Right cardiac atrium (tissue), 5 donors: ENCODE measurements at regions not wholly inside any gene's neighbourhood (a gene's known extent, or its start where the extent isn't known, plus 50 kb on each side); places are given as distances from the start of the nearest gene placed in this dataset.
A peak's percentile ranks its signal among the peaks of the same experiment; 100 is the strongest.
"Not testable (repeated sequence)": the region's sequence is repeated elsewhere in the genome, so short reads cannot be mapped to it uniquely, and the experiment has no call there.

ENCODE experiments used
- ATAC-seq, 2 donors: fragments of 200-7000 bp; cut with Tn5 transposase; one replicate each; pipeline versions ENCODE4 v1.8.0 to v1.9.1; 2020; ENCODE audit warnings: moderate library complexity in 2 of 2, mild to moderate bottlenecking in 1 of 2
- DNase-seq, 3 donors: peaks; one replicate each; pipeline ENCODE4 v3.0.0-alpha.2; 2020
- H3K27ac ChIP-seq: one replicate; pipeline ENCODE4 v1.5.1; 2013; ENCODE audit warnings: mild to moderate bottlenecking, low read length, control low read depth, moderate library complexity
- H3K27me3 ChIP-seq: one replicate; pipeline ENCODE4 v1.6.1; 2013; ENCODE audit not compliant: control insufficient read depth, insufficient read depth
- H3K4me1 ChIP-seq: one replicate; pipeline ENCODE4 v1.6.1; 2013; ENCODE audit warnings: low read length; ENCODE audit not compliant: control insufficient read depth, insufficient read depth
- H3K4me3 ChIP-seq: one replicate; pipeline ENCODE4 v1.5.1; 2013; ENCODE audit warnings: low read length, control low read depth
- H3K9me3 ChIP-seq: one replicate; pipeline ENCODE4 v1.6.1; 2013; ENCODE audit warnings: low read length; ENCODE audit not compliant: control insufficient read depth
- WGBS: extraction: QIAGEN DNeasy Blood & Tissue Kit; methylation state at CpG from one replicate; pipeline ENCODE4 v1.1.7; 2013; 5-methylcytosine and 5-hydroxymethylcytosine counted together
- intact Hi-C, 4 donors: fragments of 100-400 bp; cut with DNase I; formaldehyde crosslinking; loops; one replicate each; pipeline versions ENCODE4 v1.11.0 to v1.14.0; 2022 to 2023
- donor health status: healthy with polysubstance abuse.
- donor health status: DM: no; HTN: yes; CAD: no.
- donor health status: DM: no; HTN: no; CAD: no.
- donor health status: DM: no; HTN: yes; CAD: no; lungs with severe emphysema.
- donor health status: DM: yes; HTN: yes; CAD: no.

DNA sequence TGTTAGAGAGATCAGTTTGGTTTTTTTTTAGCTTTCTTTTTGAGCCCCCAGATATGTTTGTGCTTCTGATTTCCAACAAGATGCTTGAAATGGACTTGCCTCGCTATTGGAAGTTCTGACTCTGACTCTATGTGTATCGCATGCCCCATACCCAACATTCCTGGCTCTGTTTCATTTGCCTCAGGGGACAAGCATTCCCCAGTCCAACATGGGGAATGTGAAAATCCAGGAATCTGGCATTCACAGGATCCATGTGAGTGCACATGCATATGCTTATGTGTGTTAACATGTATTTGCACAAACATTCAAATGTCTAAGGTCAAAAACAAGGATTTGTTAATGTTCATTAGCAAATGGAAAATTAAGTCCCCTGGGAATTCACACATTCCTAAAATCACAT, 233.9 kb downstream of the TLR4 start:
- H3K27ac ChIP-seq, result no peak overlapping the region

DNA sequence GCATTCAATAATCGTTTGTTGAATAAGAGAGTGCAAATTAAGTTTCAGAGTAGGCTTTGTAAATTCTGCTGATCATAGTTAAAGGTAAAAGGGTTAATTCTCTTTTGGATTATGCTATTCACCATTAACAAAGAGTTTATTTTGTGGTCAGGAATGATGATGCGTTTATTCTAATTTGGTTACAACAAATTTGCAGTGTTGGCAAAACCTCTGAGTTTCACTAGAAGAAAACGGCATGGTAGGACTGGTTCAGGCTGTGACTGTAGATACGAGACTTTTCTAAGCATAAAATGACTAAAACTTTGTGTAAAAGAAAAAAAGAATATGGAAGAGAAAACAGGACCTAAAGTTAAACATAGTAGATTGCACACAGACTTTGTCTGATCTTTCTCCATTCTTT, 234.7 kb downstream of the TLR4 start:
- no peak overlapping the region for H3K27ac ChIP-seq
- DNase-seq, result no peak
- no peak for ATAC-seq
- no peaks in the 10 kb centered on the region for H3K4me1 ChIP-seq
- H3K27me3 ChIP-seq, result no peaks in the 10 kb centered on the region
- WGBS, result 77% methylated on average over 4 of the region's 4 CpGs
- H3K4me3 ChIP-seq, result no peak overlapping the region
- intact Hi-C loops, result no loop called here
- H3K9me3 ChIP-seq, result no peaks in the 10 kb centered on the region

More for the DNA sequence above, 233.9 kb downstream of the TLR4 start:
- Histone ChIP-seq H3K9me3 (no peaks in the 10 kb centered on the region), H3K4me1 (no peaks in the 10 kb centered on the region), H3K27me3 (no peaks in the 10 kb centered on the region), H3K4me3 (no peak overlapping the region)
- WGBS, result 86% methylated on average over 2 of the region's 2 CpGs
- intact Hi-C loops, result no loop called here
- ATAC-seq (no peak), DNase-seq (no peak)

- H3K4me3 ChIP-seq, ATAC-seq, H3K9me3 ChIP-seq, DNase-seq, H3K27ac ChIP-seq, H3K27me3 ChIP-seq, H3K4me1 ChIP-seq, intact Hi-C loops: not testable (repeated sequence)
- WGBS, result 85% methylated on average over 3 of the region's 3 CpGs
Measured at GRCh38 chr9:117944750-117945149, 240.5 kb downstream of the TLR4 start.

DNA sequence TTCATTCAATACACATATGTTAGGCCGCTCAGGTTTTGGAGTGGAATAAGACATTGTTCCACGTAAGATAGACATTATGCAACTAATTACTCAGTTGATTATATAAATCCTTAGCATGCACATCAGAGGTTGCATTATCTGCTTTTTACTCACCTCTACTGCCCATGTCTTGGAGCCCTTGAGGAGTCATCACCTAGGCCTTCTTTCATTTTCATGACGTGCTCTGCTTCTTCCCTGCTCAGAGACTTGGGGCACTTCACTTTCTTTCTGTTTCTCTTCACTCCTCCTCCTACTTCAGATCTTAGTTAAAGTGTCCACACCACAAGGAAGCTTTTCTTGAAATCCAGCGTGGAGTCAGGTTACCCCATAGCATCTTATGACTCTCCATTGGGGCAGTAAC, 241.1 kb downstream of the TLR4 start:
- H3K4me1 ChIP-seq, result no peaks in the 10 kb centered on the region
- ATAC-seq (no peak), DNase-seq (no peak)
- intact Hi-C loops, result no loop called here
- no peaks in the 10 kb centered on the region for H3K9me3 ChIP-seq
- no peaks in the 10 kb centered on the region for H3K27me3 ChIP-seq
- 74% methylated on average over 4 of the region's 4 CpGs for WGBS
- H3K4me3 ChIP-seq, result no peak overlapping the region
- no peak overlapping the region for H3K27ac ChIP-seq

GRCh38 chr9:117951127-117951526, 246.9 kb downstream of the TLR4 start:
- intact Hi-C loops, result no loop called here
- ATAC-seq, result no peak
- DNase-seq, result no peak
- H3K27ac ChIP-seq, result no peak overlapping the region
- H3K27me3 ChIP-seq, result no peaks in the 10 kb centered on the region
- H3K4me3 ChIP-seq, result no peak overlapping the region
- 87% methylated on average over 7 of the region's 7 CpGs for WGBS
- H3K4me1 ChIP-seq, result no peaks in the 10 kb centered on the region
- no peaks in the 10 kb centered on the region for H3K9me3 ChIP-seq

GRCh38 chr9:117952581-117952980, 248.4 kb downstream of the TLR4 start:
- intact Hi-C loops, result no loop called here
- no peaks in the 10 kb centered on the region for H3K9me3 ChIP-seq
- ATAC-seq, result no peak
- no peak overlapping the region for H3K4me3 ChIP-seq
- no peaks in the 10 kb centered on the region for H3K4me1 ChIP-seq
- 40% methylated on average over 2 of the region's 2 CpGs for WGBS
- H3K27me3 ChIP-seq, result no peaks in the 10 kb centered on the region
- no peak overlapping the region for H3K27ac ChIP-seq
- DNase-seq, result no peak

DNA sequence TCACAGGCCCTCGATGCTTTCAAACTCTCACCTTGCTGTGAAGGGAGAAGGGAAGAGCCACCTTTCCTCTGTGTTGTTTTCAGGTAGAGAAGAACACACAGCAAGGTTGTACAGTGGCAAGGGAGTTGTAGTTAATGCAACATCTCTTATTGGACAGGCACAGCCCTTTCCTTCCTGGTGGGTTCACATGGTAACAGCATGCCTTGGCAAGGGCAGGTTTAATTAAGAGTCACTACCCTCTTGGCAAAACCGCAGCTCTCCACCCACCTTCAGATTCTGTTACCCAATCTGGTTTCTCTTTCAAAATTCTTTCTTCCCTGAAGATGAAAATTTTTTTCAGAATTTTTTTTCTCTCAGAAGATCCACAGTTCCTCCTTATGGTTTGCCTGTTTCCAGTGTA, 253.1 kb downstream of the TLR4 start:
- Histone ChIP-seq H3K9me3 (no peaks in the 10 kb centered on the region), H3K27ac (no peak overlapping the region), H3K27me3 (no peaks in the 10 kb centered on the region), H3K4me3 (no peak overlapping the region), H3K4me1 (no peaks in the 10 kb centered on the region)
- 77% methylated on average over 2 of the region's 2 CpGs for WGBS
- intact Hi-C loops, result no loop called here
- ATAC-seq (peak in 1 of 2 donors; percentile 40), DNase-seq (no peak)

DNA sequence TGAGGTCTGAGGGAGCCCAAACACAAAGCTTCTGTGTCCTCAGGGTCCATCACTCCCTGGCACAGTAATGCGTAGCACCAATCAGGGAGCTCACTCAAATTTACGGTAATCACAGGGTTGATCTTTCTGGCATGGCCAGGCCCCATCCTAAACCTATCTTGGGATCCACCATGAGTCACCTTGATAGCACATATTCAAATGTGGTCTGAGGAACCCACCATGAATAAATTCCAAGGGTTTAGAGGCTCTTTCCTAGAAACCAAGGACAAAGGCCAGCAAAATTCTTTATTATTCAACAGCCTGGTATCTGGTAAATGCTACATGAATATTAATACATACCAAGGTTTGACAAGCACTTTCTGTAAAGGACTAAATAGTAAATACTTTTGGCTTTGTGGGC, 254.5 kb downstream of the TLR4 start:
- no peak for ATAC-seq
- Histone ChIP-seq H3K4me3 (no peak overlapping the region), H3K4me1 (no peaks in the 10 kb centered on the region), H3K27ac (no peak overlapping the region), H3K27me3 (no peaks in the 10 kb centered on the region), H3K9me3 (no peaks in the 10 kb centered on the region)
- DNase-seq, result no peak
- WGBS, result 92% methylated on average over 2 of the region's 2 CpGs
- intact Hi-C loops, result no loop called here

GRCh38 chr9:117963493-117964090, 259.4 kb downstream of the TLR4 start:
- no peak overlapping the region for H3K4me3 ChIP-seq
- WGBS, result 87% methylated on average over 1 of the region's 1 CpG
- DNase-seq, result no peak
- H3K27ac ChIP-seq, result no peak overlapping the region
- H3K4me1 ChIP-seq, result no peaks in the 10 kb centered on the region
- intact Hi-C loops, result no loop called here
- no peaks in the 10 kb centered on the region for H3K27me3 ChIP-seq
- no peaks in the 10 kb centered on the region for H3K9me3 ChIP-seq
- no peak for ATAC-seq

DNA sequence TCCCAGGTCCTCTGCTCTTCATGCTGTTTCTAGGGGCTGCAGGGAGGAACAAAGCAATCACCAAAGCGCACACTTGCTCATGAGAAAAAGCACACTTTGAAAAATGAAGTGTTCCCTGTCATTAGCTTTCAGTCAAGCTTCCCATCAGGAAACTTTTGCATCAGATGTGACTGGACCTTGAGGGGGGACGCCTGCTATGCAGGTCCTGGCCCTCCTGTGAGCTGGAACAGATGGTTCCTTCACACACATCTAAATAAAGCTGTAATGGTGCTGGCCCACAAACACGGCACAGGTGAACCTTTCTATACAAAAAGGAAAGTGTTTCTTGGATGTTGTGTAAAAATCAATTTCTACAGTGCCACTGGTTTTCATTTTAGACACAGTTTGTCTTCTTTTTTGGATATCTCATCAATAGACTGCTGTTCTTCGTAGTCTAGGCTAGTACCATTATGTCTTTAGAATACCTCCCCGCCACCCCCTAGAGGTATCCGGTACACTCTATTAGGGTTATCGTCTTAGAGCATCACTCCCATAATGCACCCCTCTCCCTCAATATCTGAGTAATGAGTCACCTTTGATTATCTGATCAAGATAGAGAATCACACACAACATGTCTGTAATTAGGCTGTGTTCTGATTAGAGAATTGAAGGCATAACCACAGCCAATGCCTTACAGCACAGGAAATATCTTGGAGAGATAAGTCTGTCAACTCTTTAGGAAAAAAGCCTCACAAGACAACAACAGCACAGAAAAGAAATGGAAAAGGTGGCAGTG, 266.3 kb downstream of the TLR4 start:
- no peak overlapping the region for H3K4me3 ChIP-seq
- WGBS, result 73% methylated on average over 7 of the region's 7 CpGs
- intact Hi-C loops, result no loop called here

DNA sequence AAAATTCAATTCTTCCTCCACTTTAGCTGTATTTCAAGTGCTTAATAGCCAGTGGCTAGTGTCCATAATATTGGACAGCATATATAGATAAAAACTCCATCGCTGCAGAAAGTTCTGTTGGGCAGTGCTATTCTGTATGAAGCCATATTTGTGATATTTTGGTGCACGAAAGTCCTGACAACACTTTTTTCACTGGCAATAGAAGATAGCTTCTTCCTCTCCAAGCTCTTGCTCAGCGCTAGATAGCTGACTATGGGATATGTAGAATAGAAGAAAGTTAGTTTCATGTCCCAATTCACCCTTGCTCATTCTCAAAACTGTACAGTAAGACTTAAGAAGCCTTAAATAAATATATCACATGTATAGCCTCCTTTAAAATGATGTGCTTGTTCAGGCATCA, 269.9 kb downstream of the TLR4 start:
- ATAC-seq (no peak), DNase-seq (no peak)
- Histone ChIP-seq H3K9me3 (no peaks in the 10 kb centered on the region), H3K4me1 (no peaks in the 10 kb centered on the region), H3K27me3 (no peaks in the 10 kb centered on the region), H3K27ac (no peak overlapping the region), H3K4me3 (no peak overlapping the region)
- 49% methylated on average over 3 of the region's 3 CpGs for WGBS
- intact Hi-C loops, result no loop called here

More for the DNA sequence above, 266.3 kb downstream of the TLR4 start:
- Histone ChIP-seq H3K9me3 (no peaks in the 10 kb centered on the region), H3K27me3 (no peaks in the 10 kb centered on the region), H3K4me1 (no peaks in the 10 kb centered on the region), H3K27ac (no peak overlapping the region)
- DNase-seq (no peak), ATAC-seq (no peak)
